22Rv1 (cell line): ENCODE measurements at regions not wholly inside any gene's neighbourhood (a gene's known extent, or its start where the extent isn't known, plus 50 kb on each side); places are given as distances from the start of the nearest gene placed in this dataset.
A peak's percentile ranks its signal among the peaks of the same experiment; 100 is the strongest.

Source experiments
- H3K27ac ChIP-seq: fragments of 450-650 bp; 2 replicates; pipeline ENCODE4 v1.5.1; 2017
- CTCF ChIP-seq: fragments of 450-650 bp; IDR thresholded peaks from 2 replicates; pipeline ENCODE4 v1.5.1; 2017; ENCODE audit warnings: mild to moderate bottlenecking
- ZFX ChIP-seq: fragments of 450-650 bp; IDR thresholded peaks from 2 replicates; pipeline ENCODE4 v1.6.1; 2017; ENCODE audit warnings: antibody characterized with exemption, borderline replicate concordance

DNA sequence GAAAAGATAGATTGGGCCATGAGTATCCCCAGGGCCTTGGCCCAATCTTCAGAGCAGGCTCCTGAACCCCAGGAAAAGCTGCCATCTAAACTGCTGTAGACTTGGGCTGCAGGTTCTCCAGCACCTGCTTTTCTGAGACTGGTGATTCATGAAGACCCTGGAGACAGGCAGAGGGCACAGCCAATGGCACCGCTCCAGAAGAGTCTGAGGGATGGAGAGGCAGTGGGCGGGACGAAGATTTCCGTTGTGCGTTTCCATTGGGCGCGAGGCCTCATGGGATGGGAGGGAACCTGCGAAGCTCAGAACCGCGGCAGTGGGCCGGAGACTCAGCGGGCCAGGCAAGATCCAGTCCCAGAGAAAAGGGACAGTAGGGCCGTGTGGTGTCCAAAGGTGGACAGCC lies 375.1 kb downstream of the IPO8 start:
- TF ChIP-seq ZFX = no peak
- no peak for TF ChIP-seq CTCF
- H3K27ac ChIP-seq = no peak overlapping the region

DNA sequence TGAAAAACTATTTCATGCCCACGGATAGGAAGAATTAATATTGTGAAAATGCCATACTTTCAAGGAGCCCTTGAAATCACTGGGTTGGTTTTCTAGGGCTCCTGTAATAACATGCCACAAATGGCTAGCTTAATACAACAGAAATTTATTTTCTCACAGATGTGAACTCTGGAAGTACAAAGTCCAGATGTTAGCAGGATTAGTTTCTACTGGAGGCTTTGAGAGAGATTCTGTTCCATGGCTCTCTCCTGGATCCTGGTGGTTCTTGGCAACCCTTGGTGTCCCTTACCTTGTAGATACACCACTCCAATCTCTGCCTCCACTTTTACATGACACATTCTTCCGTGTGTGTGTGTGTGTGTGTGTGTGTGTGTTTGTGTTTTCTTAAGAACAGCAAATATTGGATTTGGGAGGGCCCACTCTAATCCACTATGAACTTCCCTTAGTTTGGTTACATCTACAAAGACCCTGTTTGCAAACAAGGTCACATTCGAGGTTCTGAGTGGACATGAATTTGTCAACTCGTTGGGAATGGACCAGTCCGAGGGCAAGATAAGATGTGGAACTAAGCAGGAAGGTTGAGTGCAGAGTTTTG lies 381.1 kb downstream of the IPO8 start:
- peak overlapping the region; percentile 53 for H3K27ac ChIP-seq
- TF ChIP-seq ZFX (no peak), CTCF (no peak)

DNA sequence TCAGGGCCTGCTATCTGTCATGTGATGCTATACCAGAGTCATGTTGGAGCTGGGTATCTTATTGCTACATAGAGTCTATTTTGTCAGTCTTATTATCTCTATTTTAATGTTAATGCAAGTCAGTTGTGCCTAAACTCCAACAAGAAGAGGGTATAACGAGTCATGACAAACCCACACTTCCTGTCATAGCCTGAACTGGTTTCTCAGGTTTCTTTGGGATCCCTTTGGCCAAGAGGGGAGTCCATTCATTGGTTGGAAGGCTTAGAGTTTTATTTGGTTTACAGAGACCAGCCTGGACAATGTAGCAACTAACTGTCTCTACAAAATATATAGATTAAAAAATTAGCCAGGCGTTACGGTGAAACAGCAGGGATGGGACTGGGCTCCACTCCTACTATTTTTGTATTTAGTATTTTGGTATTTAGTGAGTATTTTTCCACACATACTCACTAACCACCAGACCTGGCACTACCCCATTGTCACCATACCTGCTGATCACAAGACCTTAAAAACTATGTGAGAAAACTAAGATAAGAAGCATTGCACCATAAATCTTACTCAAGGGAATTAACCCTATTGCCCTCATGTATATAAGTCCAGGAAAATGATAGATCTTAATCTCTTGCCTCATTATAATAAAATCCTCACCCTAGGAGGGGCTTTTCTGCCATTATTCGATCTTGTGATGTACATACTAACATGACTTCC lies 387.5 kb downstream of the IPO8 start:
- no peak overlapping the region for H3K27ac ChIP-seq
- no peak for TF ChIP-seq CTCF
- no peak for TF ChIP-seq ZFX

DNA sequence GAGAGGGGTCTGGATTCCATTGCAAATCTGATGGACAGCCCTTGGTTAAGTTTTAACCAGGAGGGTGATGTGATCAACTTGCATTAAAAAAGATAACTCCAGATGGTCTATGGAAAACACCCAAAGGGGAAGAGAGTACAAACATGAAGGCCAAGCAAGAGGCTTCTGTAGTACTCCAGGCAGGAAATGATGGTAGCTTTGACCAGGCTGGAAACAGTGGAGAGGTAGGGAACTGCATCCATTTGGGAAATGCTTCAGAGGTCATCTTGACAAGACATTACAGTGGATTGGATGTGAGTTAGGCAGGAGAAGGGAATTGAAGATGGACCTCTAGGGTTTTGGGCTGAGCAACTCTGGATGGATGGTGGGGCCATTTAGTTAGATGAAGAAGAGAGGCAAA lies 391.1 kb downstream of the IPO8 start:
- no peak overlapping the region for H3K27ac ChIP-seq
- TF ChIP-seq CTCF (no peak), ZFX (no peak)

DNA sequence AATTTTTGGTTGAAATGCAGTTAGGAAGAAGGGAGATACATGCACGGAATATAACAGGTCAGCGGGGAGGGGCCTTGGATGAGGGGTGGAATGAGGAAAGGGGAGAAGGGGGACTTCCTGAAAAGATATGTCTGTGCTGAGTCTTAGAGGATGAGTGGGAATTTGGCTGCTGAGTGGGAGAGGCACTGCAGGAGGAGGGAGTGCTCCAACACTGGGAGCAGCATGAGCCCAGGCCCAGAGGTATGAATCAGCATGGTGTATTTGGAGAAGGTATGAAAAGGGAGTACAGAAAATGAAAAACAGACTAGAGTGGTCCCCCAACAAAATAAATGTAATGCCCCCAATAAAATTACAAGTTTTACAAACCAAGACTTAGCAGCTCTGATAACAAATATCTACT lies 394.4 kb downstream of the IPO8 start:
- H3K27ac ChIP-seq = no peak overlapping the region

GRCh38 chr12:30296486-30296885 lies 399.2 kb downstream of the IPO8 start:
- no peak for TF ChIP-seq CTCF
- TF ChIP-seq ZFX = no peak
- no peak overlapping the region for H3K27ac ChIP-seq

More for the DNA sequence above, 394.4 kb downstream of the IPO8 start:
- no peak for TF ChIP-seq CTCF
- TF ChIP-seq ZFX = no peak

- TF ChIP-seq ZFX (no peak), CTCF (peak; percentile 87)
- no peak overlapping the region for H3K27ac ChIP-seq
These were observed 409.2 kb downstream of the IPO8 start for GRCh38 chr12:30286345-30286926.
